GM18508 (cell line): ENCODE measurements at regions not wholly inside any gene's neighbourhood (a gene's known extent, or its start where the extent isn't known, plus 50 kb on each side); places are given as distances from the start of the nearest gene placed in this dataset.

Experiments used
- ATAC-seq: cut with Tn5 transposase; IDR thresholded peaks from one replicate; pipeline ENCODE4 v1.9.1; 2021; ENCODE audit warnings: moderate number of reproducible peaks; ENCODE audit not compliant: insufficient read depth, unreplicated experiment

DNA sequence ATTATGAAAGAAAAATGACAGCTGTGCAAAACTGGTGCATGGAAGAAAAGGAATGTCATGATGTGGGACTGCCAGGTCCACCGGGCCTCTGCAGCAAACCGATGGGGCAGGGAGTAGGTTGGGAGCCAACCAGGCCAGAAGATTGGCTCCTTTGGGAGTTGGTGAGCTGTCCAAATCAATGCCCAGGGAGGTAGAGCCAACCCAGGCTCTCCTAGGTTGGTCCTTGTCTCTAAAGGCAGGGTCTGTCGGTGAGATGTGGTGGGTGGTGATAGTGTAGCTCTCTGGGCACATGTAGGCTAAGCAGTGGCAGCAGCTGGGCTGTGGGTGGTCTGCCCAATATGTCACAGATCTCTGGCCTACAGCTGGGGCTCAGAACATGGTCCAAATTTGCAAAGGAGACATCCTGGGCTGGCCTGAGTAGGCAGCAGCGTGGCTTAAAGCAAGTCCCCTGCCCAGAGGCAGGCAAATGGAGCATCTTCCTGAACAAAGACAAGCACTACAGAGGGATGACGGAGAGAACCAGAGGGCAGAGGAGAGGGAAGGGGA, 61.2 kb upstream of the PRDX6 start:
- ATAC-seq: no peak

DNA sequence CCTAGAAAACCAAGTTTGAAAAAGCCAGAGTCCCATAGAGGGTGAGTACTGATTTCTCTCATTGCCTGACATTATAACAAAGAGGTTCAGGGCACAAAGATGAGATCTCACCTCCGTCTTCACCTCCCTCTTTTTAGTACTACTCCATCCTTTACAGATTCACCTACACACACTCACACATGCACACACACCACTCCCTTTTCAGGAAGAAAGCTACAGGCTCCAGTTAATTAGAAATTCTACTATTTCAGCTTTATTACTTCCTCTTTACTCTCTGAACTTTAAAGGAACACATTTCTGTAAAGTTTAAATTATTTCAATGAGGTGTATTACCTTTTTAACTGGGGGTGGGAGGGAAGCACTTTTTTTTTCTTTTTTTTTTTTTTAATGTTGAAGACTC, 59.6 kb upstream of the PRDX6 start:
- ATAC-seq: no peak

DNA sequence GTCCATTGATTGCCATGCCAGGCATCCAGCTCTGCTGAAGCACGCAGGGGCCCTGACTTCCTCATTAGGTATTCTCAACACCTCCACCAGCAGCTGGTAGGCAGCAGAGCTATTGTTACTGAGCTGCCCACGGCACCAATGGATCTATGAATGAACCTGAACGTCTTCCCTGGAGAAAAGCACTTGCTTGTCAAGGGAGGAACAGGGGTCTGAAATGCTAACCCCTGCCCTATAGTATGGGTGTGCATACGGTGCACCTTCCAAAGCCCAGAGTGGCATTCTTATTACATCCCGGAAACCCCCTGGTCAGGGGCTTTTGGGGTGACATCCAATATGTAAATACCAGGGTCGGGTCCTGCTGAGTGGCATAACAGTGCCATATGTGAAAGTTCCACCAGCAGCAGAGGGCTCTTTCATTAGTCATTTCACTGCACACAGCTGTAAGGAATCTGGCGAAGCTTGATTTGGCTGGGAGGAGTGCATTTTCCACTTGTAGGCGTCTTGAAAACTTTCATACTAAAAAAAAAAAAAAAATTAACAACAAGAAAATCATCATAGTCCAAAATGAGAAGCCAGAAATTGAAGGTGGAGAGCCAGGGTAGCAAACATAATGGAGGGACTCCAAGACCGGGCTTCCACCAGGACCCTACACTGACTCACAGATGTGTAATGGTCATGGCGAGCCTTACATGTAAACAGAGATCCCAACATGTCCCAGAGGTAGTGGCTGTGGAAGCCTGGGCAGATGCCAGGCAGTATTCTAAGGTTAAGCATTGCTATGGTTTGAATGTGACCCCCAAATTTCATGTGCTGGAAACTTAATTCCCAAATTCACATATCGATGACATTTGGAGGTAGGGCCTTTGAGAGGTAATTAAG, 58.8 kb upstream of the PRDX6 start:
- ATAC-seq: no peak

DNA sequence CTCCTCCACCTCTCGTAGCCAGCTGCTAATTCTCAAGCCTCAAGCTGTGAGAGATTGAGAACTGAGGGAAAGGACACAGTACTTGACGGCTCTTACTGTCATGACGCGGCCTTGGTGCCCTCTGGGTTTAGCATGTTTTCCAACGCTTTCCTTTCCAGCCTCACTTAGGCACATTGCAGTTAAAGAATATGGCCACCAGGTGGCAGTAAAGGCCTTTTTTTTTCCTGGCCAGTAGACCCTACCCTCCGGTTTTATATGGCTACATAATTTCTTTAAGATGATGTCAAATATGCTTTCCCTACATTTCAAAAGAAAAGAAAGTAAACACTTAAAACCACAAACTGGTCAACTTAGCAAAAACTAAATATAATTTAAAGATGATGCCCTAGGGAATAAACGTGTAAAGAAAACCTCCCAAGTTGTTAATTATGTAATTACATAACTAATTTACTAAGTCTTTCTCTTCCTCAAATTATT, 56.8 kb upstream of the PRDX6 start:
- no peak for ATAC-seq

GRCh38 chr1:173421286-173421685, 55.8 kb upstream of the PRDX6 start:
- no peak for ATAC-seq

DNA sequence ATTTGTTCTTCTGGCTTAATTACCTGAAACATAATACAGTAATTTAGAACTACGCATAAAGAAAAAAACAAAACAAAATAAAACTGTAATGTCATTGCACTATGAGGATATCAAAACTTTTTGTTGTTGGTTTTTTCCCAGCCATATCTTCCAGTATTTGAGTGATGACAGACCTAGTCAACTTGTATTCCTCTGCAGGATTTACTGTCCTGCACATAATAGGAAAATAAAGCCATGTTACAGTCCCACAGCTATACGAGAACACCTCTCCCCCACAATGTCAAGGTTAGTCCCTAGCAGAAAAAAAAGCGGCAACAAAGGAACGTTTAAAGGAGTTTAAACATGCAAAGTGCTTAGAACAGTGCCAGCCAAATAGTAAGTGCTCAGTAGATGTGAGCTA, 55.3 kb upstream of the PRDX6 start:
- no peak for ATAC-seq

- no peak for ATAC-seq
Observed at GRCh38 chr1:173422456-173422976, 54.6 kb upstream of the PRDX6 start.

DNA sequence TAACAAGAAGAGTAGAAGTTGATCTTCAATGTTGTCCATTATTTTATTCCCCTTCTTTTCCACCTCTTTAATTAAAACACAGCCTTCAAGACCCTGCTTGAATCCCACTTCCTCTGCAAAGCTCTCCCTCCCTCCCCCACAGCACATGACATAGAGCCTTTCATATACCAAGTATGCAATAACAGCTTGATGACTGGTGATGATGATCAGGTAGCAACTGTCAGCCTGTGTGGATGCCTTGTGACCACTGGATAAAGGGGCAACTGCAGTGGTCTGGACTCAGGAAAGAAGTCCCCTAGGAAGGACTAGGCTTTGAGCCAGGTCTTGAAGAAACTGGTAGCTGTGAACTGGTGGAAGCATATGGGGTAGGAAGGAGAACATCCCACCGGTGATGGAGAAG, 53.8 kb upstream of the PRDX6 start:
- ATAC-seq: no peak

- no peak for ATAC-seq
Observed at GRCh38 chr1:173424143-173424542, 53.0 kb upstream of the PRDX6 start.

- ATAC-seq: no peak
Observed at GRCh38 chr1:173424782-173425407, 52.2 kb upstream of the PRDX6 start.

DNA sequence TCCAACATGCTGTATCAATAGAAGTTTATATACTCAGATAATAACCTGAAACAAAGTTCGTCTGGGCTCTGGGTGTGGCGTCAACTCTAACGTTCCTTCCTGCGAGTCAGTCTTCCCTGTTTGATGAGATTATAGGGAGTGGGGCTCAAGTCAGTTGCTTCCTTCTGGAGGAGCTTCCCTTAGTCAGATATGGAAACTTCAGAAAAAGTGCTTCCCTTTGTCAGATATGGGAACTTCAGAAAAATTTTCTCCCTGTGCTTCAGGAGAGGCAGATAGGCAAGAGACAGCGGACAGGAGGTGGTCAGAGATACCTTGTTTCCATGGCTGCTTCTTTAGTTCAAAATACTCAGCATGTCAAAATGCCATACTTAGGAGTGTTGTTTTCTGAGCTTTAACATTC, 51.1 kb upstream of the PRDX6 start:
- ATAC-seq: no peak

GRCh38 chr1:173427146-173428054, 49.7 kb upstream of the PRDX6 start:
- no peak for ATAC-seq
